A204.1 (cell line): ENCODE measurements at regions not wholly inside any gene's neighbourhood (a gene's known extent, or its start where the extent isn't known, plus 50 kb on each side); places are given as distances from the start of the nearest gene placed in this dataset.
"Not testable (repeated sequence)": the region's sequence is repeated elsewhere in the genome, so short reads cannot be mapped to it uniquely, and the experiment has no call there.

Experiments used
- FAIRE-seq: peaks from 2 replicates; lab custom pipeline; 2012; peaks lifted over from hg19 to GRCh38; lab: Jason Lieb, UNC

- FAIRE-seq: no peak
Observed at GRCh38 chr11:87634331-87634730, 540.9 kb downstream of the RAB38 start.

DNA sequence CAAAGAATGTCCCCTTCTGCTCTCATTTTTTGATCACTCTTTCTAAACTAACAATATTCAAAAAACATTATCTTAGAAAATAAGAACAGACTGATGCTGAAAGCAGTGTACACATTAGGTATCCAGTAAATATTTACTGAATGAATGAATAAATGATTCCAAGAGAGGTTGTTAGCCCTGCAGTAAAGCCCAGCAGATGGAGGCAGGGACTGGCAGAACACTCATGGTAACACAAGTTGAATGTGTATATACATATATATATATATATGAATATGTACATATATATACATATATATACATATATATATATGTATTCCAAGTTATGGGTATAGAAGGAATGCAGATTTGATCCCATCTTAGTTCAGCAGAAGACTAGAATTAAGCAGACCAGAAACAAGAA lies 546.3 kb downstream of the RAB38 start:
- FAIRE-seq: no peak

DNA sequence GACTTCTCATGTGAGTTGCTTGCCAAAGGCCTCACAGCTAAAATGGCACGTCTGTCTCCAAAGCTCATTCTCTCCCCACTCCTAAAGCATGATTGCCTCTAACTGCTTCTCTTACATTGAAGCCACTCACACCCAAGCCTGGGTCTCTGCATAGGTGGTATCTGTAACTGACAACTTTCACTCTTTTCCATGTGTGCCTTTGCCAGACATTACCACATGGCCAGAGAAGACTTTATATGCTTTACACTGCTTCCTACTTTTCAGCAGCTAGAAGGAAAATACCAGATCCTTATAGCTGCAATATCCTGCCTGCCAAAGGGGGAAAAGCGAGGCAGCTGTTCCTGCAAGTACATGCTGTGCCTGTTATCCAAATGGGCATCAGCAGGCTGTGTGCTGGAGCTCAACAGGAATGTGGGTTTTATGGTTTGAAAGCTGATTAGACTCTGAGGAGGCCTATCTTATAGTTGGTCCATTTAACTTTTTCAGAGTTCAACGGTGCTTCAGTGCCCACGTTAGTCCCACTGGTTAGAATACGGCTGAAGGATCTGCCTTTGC lies 547.1 kb downstream of the RAB38 start:
- no peak for FAIRE-seq

GRCh38 chr11:87623531-87624365 lies 551.5 kb downstream of the RAB38 start:
- FAIRE-seq: not testable (repeated sequence)

- no peak for FAIRE-seq
Observed at GRCh38 chr11:87616511-87616910, 558.7 kb downstream of the RAB38 start.

DNA sequence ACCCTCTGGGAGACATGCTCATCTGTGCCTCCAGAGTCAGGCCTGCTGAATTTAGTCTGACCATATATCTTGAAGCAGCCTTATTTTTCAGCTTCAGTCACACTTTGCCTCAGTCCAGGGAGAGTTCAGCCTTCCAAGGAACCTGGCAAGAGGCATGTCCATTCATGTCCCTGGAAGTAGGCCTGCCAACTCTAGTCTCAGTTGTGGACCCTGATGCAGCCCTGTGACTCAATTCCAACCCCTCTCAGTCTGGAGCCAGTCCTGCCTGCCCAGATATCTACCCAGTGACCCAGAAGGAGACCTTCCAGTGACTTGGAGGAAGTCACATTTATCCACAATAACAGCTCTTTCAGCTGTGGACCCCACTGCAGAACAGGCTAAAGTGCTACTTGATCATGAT lies 566.6 kb downstream of the TMEM135 start:
- no peak for FAIRE-seq

DNA sequence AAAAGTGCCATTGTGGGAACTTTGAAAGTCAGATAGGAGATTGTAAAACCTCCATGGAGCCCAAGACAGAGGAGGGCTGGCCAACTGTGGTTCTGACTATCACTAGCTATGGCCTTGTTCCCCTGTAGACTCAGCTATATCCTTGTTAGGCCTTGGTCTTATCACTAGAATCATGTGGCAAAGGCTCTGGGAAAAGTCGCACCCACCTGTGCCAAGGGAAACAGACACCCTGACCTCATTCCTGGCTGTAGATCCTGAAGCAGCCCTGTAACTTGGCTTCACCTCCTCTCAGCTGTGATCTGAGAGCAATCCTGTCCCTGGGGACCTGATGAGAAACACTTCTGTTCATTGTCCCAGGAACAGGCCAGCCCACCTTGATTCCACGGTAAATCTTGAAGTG lies 566.2 kb downstream of the TMEM135 start:
- no peak for FAIRE-seq

DNA sequence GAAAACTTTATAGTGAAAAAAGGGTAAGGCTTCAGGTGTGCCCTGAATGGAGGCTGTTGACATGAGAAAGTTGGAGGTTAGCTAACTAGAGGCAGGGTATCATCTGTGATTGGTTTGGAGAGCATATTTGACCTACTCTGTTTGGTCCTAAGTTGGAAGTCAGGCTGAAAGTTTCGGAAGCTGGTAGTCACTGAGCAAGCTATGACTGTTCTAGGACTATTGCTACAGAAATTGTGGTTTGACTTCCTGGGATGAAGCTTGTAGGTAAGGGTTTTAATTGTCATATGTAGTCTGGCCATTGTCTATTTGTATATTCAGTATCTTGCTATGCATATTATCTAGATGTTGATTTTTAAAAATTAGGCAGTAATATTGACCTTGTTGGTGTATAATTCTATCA lies 565.0 kb downstream of the TMEM135 start:
- no peak for FAIRE-seq

DNA sequence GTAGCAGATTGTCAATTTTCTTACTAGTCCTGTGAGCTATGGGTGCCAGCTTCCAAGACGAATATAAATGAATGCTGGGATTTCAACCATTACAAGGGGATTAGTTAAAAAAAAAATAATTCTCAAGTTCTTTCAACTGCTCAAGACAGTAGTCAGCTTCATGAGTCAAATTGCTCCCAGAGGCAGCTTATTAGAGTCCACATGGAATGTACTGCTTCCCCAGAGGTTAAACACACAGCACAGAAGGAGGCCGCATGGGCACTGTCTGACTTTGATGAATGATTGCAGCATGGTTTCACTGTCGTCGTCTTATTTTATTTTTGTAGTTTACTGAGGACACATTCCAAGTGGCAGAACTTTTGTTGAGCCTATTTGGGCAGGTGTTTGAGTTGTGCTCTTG lies 563.2 kb downstream of the TMEM135 start:
- FAIRE-seq: no peak

DNA sequence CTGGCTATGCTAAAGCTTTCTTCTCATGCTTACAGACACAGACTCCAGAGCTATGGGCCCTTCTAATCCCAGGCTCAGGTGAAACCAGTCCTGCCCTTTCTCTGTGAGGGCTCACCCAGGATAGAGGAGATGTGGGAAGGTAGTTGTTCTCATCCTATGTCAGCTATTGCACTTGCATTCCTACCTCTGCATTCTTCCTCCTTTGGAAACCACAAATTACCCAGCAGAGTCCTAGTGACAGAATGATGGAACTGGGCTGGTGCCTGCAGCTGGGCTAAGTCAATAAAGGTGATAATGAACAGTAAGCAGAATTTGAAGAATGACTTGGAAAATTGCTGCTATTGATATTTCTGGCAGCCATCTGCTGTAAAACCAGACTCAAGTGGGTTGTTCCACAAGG lies 560.0 kb downstream of the TMEM135 start:
- FAIRE-seq: no peak

GRCh38 chr11:87596176-87596575 lies 558.4 kb downstream of the TMEM135 start:
- no peak for FAIRE-seq

DNA sequence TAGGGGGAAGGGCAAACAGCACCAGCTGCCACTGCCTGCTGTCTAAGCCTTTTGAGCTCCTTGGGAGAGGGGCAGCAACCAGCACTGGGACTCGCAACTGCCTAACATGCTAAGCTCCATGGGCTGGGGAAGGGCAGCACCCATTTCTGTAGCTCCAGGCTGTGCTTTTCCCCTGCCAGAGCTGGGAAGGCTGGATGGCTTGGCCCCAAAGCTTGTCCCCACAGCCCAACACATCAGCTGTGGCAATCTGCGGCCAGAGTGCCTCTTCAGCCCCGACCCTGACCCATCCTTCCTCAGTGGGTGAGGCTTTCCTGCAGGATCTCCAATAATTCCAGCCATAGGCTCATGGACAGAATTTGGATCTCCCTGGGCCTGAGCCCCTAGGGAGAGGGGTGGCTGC lies 551.3 kb downstream of the TMEM135 start:
- FAIRE-seq: no peak

- not testable (repeated sequence) for FAIRE-seq
Observed at GRCh38 chr11:87585613-87586012, 547.9 kb downstream of the TMEM135 start.

GRCh38 chr11:87583931-87584330 lies 546.2 kb downstream of the TMEM135 start:
- no peak for FAIRE-seq

- FAIRE-seq: no peak
Observed at GRCh38 chr11:87575088-87575487, 537.4 kb downstream of the TMEM135 start.

- no peak for FAIRE-seq
Observed at GRCh38 chr11:87574193-87574592, 536.5 kb downstream of the TMEM135 start.

- FAIRE-seq: no peak
Observed at GRCh38 chr11:87573708-87574107, 536.0 kb downstream of the TMEM135 start.

- no peak for FAIRE-seq
Observed at GRCh38 chr11:87572881-87573280, 535.1 kb downstream of the TMEM135 start.

- no peak for FAIRE-seq
Observed at GRCh38 chr11:87560352-87560751, 522.6 kb downstream of the TMEM135 start.

DNA sequence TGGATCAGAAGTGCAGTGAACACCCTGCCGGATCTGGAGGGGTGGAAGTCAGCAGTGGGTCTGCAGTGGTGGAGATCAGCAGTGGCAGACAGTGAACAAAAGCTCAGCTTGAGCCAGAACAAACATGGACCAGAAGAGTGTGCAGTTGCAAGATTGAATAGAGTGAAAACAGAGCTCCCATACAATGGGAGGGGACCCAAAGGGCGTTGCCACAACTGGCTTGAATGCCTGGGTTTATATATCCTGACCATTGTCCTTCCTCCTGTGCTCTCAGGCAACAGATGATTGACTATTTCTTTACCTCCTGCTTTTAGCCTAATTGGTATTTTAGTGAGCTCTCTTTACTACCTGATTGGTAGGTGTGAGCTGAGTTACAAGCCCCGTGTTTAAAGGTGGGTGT lies 522.1 kb downstream of the TMEM135 start:
- not testable (repeated sequence) for FAIRE-seq

DNA sequence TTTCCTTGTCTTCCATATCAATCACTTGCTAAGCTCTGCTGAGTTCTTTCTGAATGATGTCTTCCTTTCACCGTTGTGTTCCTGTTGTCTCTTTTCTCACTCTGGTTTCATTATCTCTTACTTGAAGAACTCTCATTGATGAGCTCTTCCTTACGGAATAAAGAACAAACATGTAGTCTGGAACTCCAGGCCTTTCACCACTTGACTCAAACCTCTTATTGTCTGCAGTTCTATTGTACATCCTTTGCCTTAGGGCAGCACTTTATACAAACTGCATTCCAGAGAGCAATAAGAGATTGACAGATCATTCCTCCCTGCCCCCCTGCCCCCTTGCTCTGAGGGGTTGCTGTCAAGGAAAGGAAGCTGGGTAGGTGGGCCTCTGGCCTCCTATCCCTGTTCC lies 517.4 kb downstream of the TMEM135 start:
- FAIRE-seq: no peak

- FAIRE-seq: no peak
Observed at GRCh38 chr11:87548797-87549196, 511.1 kb downstream of the TMEM135 start.

DNA sequence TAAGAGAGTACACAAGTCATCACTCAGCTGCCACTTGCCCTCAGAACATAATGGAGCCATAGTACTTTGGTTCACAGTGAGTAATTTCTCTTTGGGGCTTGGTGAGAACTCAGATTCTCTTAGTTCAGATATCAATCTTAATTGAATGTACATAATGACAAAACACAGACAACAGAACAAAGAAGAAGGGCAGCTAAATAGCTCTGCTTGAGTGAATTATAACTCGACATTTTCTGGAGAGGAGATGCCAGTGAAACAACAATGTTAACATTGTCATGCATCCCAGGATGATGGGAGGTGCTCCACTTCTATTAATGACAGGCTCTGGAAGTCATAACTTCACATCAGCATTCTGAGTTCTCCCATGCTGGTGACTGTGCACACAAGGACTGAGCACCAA lies 508.1 kb downstream of the TMEM135 start:
- no peak for FAIRE-seq

GRCh38 chr11:87539596-87539995 lies 501.9 kb downstream of the TMEM135 start:
- FAIRE-seq: no peak
